SK-N-SH treated with all-trans-retinoic acid at 6 μM for 48 hours (cell line): ENCODE measurements at regions not wholly inside any gene's neighbourhood (a gene's known extent, or its start where the extent isn't known, plus 50 kb on each side); places are given as distances from the start of the nearest gene placed in this dataset.

Source experiments
- ATAC-seq: fragments of 200-7000 bp; cut with Tn5 transposase; 3 replicates; pipeline ENCODE4 v1.9.1; 2020; ENCODE audit warnings: mild to moderate bottlenecking, moderate library complexity
- ARNTL ChIP-seq: fragments of 450-650 bp; formaldehyde crosslinking; IDR thresholded peaks from 2 replicates; pipeline ENCODE4 v1.5.0; 2020; ENCODE audit warnings: low read depth, mild to moderate bottlenecking, moderate library complexity, borderline replicate concordance
- BACH2 ChIP-seq: fragments of 250-450 bp; sonication (Bioruptor Pico); IDR thresholded peaks from 2 replicates; pipeline ENCODE4 v1.9.0; 2021; ENCODE audit warnings: mild to moderate bottlenecking, borderline replicate concordance
- GLIS3 ChIP-seq: fragments of 250-450 bp; sonication (Bioruptor Pico); IDR thresholded peaks from 2 replicates; pipeline ENCODE4 v1.5.0; 2020; ENCODE audit warnings: mild to moderate bottlenecking, moderate library complexity
- ISL1 ChIP-seq: fragments of 250-450 bp; sonication (Bioruptor Pico); IDR thresholded peaks from 2 replicates; pipeline ENCODE4 v2.1.2; 2022; ENCODE audit warnings: mild to moderate bottlenecking, moderate library complexity
- OSR1 ChIP-seq: fragments of 250-450 bp; sonication (Bioruptor Pico); IDR thresholded peaks from 2 replicates; pipeline ENCODE4 v1.8.0; 2022; ENCODE audit warnings: moderate library complexity, mild to moderate bottlenecking, inconsistent platforms
- PATZ1 ChIP-seq: fragments of 250-450 bp; sonication (Bioruptor Pico); IDR thresholded peaks from 2 replicates; pipeline ENCODE4 v1.8.0; 2020; ENCODE audit warnings: mild to moderate bottlenecking, moderate library complexity, borderline replicate concordance
- POU6F1 ChIP-seq: fragments of 250-450 bp; sonication (Bioruptor Pico); IDR thresholded peaks from 2 replicates; pipeline ENCODE4 v1.8.0; 2021; ENCODE audit warnings: low read depth, mild to moderate bottlenecking, moderate library complexity, borderline replicate concordance
- RARB ChIP-seq: fragments of 250-450 bp; sonication (Bioruptor Pico); IDR thresholded peaks from 2 replicates; pipeline ENCODE4 v1.8.0; 2021; ENCODE audit warnings: mild to moderate bottlenecking, moderate library complexity
- TCF4 ChIP-seq: fragments of 250-450 bp; sonication (Bioruptor Pico); IDR thresholded peaks from 2 replicates; pipeline ENCODE4 v1.8.0; 2021; ENCODE audit warnings: mild to moderate bottlenecking, moderate library complexity, borderline replicate concordance
- TOX ChIP-seq: fragments of 250-450 bp; sonication (Bioruptor Pico); IDR thresholded peaks from 2 replicates; pipeline ENCODE4 v1.8.0; 2021; ENCODE audit warnings: mild to moderate bottlenecking, moderate library complexity, borderline replicate concordance
- TSHZ2 ChIP-seq: fragments of 250-450 bp; sonication (Bioruptor Pico); IDR thresholded peaks from 2 replicates; pipeline ENCODE4 v1.5.0; 2020; ENCODE audit warnings: mild to moderate bottlenecking, moderate library complexity
- ZC3H10 ChIP-seq: fragments of 250-450 bp; sonication (Bioruptor Pico); IDR thresholded peaks from 2 replicates; pipeline ENCODE4 v1.5.1; 2021; ENCODE audit warnings: mild to moderate bottlenecking, moderate library complexity
- ZFP3 ChIP-seq: fragments of 250-450 bp; sonication (Bioruptor Pico); IDR thresholded peaks from 2 replicates; pipeline ENCODE4 v1.5.0; 2020; ENCODE audit warnings: mild to moderate bottlenecking, moderate library complexity
- ZFP30 ChIP-seq: fragments of 450-650 bp; formaldehyde crosslinking; IDR thresholded peaks from 2 replicates; pipeline ENCODE4 v1.5.0; 2022; ENCODE audit warnings: mild to moderate bottlenecking, moderate library complexity
- ZNF565 ChIP-seq: fragments of 450-650 bp; formaldehyde crosslinking; conservative IDR thresholded peaks from 2 replicates; pipeline ENCODE4 v1.5.0; 2020; ENCODE audit warnings: low read depth, mild to moderate bottlenecking, moderate library complexity
- ZNF8 ChIP-seq: fragments of 450-650 bp; formaldehyde crosslinking; IDR thresholded peaks from 2 replicates; pipeline ENCODE4 v1.5.0; 2020; ENCODE audit warnings: mild to moderate bottlenecking, moderate library complexity

- no peak for TF ChIP-seq ZC3H10 (CRISPR knock-in tag)
- no peak for TF ChIP-seq ISL1 (CRISPR knock-in tag)
- no peak for TF ChIP-seq TOX (CRISPR knock-in tag)
- no peak for TF ChIP-seq OSR1 (CRISPR knock-in tag)
- TF ChIP-seq RARB (CRISPR knock-in tag) = no peak
- no peak for TF ChIP-seq ZNF565 (CRISPR knock-in tag)
- no peak for TF ChIP-seq ZFP30 (CRISPR knock-in tag)
- TF ChIP-seq ARNTL (CRISPR knock-in tag) = no peak
- no peak for ATAC-seq
These were observed 132.1 kb upstream of the HAAO start for GRCh38 chr2:42924418-42924886.

GRCh38 chr2:42923580-42924417 lies 131.4 kb upstream of the HAAO start:
- ATAC-seq = no peak
- no peak for TF ChIP-seq ZNF8 (CRISPR knock-in tag)
- TF ChIP-seq PATZ1 (CRISPR knock-in tag) = no peak
- no peak for TF ChIP-seq BACH2 (CRISPR knock-in tag)
- TF ChIP-seq ZNF565 (CRISPR knock-in tag) = no peak
- TF ChIP-seq, all 23 proteins: peak for 0

- ATAC-seq = peak; percentile 59
- TF ChIP-seq ZFP3 (CRISPR knock-in tag) = no peak
- TF ChIP-seq ZFP30 (CRISPR knock-in tag) = no peak
- 0 out of 2 replicates have a peak, but pooled peaks have one; percentile 53 for TF ChIP-seq ISL1 (CRISPR knock-in tag)
These were observed 130.6 kb upstream of the HAAO start for GRCh38 chr2:42922790-42923579.

GRCh38 chr2:42922293-42922692 lies 129.9 kb upstream of the HAAO start:
- ATAC-seq = no peak
- no peak for TF ChIP-seq TOX (CRISPR knock-in tag)
- TF ChIP-seq TSHZ2 = no peak
- no peak for TF ChIP-seq PATZ1 (CRISPR knock-in tag)
- no peak for TF ChIP-seq GLIS3 (CRISPR knock-in tag)
- TF ChIP-seq ARNTL (CRISPR knock-in tag) = no peak
- no peak for TF ChIP-seq BACH2 (CRISPR knock-in tag)
- TF ChIP-seq OSR1 (CRISPR knock-in tag) = no peak
- no peak for TF ChIP-seq POU6F1 (CRISPR knock-in tag)
- TF ChIP-seq TCF4 = no peak
- no peak for TF ChIP-seq ISL1 (CRISPR knock-in tag)
